Trophoblast cell (in vitro differentiated cells and primary cell): ENCODE measurements at regions not wholly inside any gene's neighbourhood (a gene's known extent, or its start where the extent isn't known, plus 50 kb on each side); places are given as distances from the start of the nearest gene placed in this dataset.

Source experiments
- DNase-seq, 2 donors: peaks; one replicate each; pipeline ENCODE4 v3.0.0-alpha.2; 2016
- H2AFZ ChIP-seq: 2 replicates; pipeline ENCODE4 v1.6.1; 2013; ENCODE audit warnings: low read length, moderate library complexity, mild to moderate bottlenecking; ENCODE audit not compliant: insufficient read depth, poor library complexity
- H2AK5ac ChIP-seq: 2 replicates; pipeline ENCODE4 v1.6.1; 2013; ENCODE audit warnings: mild to moderate bottlenecking, low read length
- H2BK120ac ChIP-seq: 2 replicates; pipeline ENCODE4 v1.6.1; 2013; ENCODE audit warnings: low read length, mild to moderate bottlenecking, moderate library complexity; ENCODE audit not compliant: insufficient read depth, poor library complexity
- H2BK12ac ChIP-seq: 2 replicates; pipeline ENCODE4 v1.6.1; 2013; ENCODE audit warnings: mild to moderate bottlenecking, low read length, moderate library complexity
- H2BK5ac ChIP-seq: 2 replicates; pipeline ENCODE4 v1.6.1; 2013; ENCODE audit warnings: low read length, low read depth, moderate library complexity, mild to moderate bottlenecking; ENCODE audit not compliant: poor library complexity
- H3K14ac ChIP-seq: 2 replicates; pipeline ENCODE4 v1.6.1; 2013; ENCODE audit warnings: mild to moderate bottlenecking, low read length
- H3K18ac ChIP-seq: 2 replicates; pipeline ENCODE4 v1.6.1; 2013; ENCODE audit warnings: mild to moderate bottlenecking, low read length
- H3K23ac ChIP-seq: 2 replicates; pipeline ENCODE4 v1.6.1; 2013; ENCODE audit warnings: low read length
- H3K27ac ChIP-seq: 2 replicates; pipeline ENCODE4 v1.5.1; 2013; ENCODE audit warnings: low read depth, mild to moderate bottlenecking, inconsistent platforms, low read length, moderate library complexity
- H3K27me3 ChIP-seq: 2 replicates; pipeline ENCODE4 v1.6.1; 2013; ENCODE audit warnings: inconsistent platforms, mild to moderate bottlenecking, low read length, moderate library complexity; ENCODE audit not compliant: insufficient read depth
- H3K36me3 ChIP-seq, 2 experiments: 1 replicate in 1 of 2; 2 replicates in 1 of 2; pipeline ENCODE4 v1.6.1; 2013; ENCODE audit warnings: low read length in 2 of 2, mild to moderate bottlenecking in 2 of 2, moderate library complexity in 1 of 2; ENCODE audit not compliant: insufficient read depth in 2 of 2, control insufficient read depth in 1 of 2
- H3K4ac ChIP-seq: 2 replicates; pipeline ENCODE4 v1.6.1; 2013; ENCODE audit warnings: low read depth, mild to moderate bottlenecking, low read length, moderate library complexity
- H3K4me1 ChIP-seq, 2 experiments: 1 replicate in 1 of 2; 2 replicates in 1 of 2; pipeline ENCODE4 v1.6.1; 2013; ENCODE audit warnings: low read length in 2 of 2, mild to moderate bottlenecking in 2 of 2, moderate library complexity in 1 of 2; ENCODE audit not compliant: insufficient read depth in 2 of 2, control insufficient read depth in 1 of 2
- H3K4me2 ChIP-seq: 2 replicates; pipeline ENCODE4 v1.6.1; 2013; ENCODE audit warnings: inconsistent platforms, mild to moderate bottlenecking, low read length, moderate library complexity
- H3K4me3 ChIP-seq: 2 replicates; pipeline ENCODE4 v1.5.1; 2013; ENCODE audit warnings: mild to moderate bottlenecking, low read depth, low read length, inconsistent platforms
- H3K79me1 ChIP-seq: one replicate; pipeline ENCODE4 v1.6.1; 2013; ENCODE audit warnings: low read length
- H3K79me2 ChIP-seq: 2 replicates; pipeline ENCODE4 v1.6.1; 2013; ENCODE audit warnings: low read length, mild to moderate bottlenecking; ENCODE audit not compliant: control insufficient read depth, insufficient read depth, poor library complexity
- H3K9ac ChIP-seq: 2 replicates; pipeline ENCODE4 v1.6.1; 2013; ENCODE audit warnings: mild to moderate bottlenecking, low read length
- H3K9me3 ChIP-seq: 2 replicates; pipeline ENCODE4 v1.6.1; 2013; ENCODE audit warnings: low read depth, mild to moderate bottlenecking, control low read depth, inconsistent platforms, low read length; ENCODE audit not compliant: insufficient read depth
- H4K12ac ChIP-seq: 2 replicates; pipeline ENCODE4 v1.6.1; 2013; ENCODE audit warnings: low read depth, mild to moderate bottlenecking, low read length, moderate library complexity
- H4K8ac ChIP-seq: 2 replicates; pipeline ENCODE4 v1.6.1; 2013; ENCODE audit warnings: low read depth, mild to moderate bottlenecking, low read length, moderate library complexity
- H4K91ac ChIP-seq: one replicate; pipeline ENCODE4 v1.6.1; 2013; ENCODE audit warnings: low read depth, mild to moderate bottlenecking, low read length, moderate library complexity
- WGBS: extraction: QIAGEN DNeasy Blood & Tissue Kit; methylation state at CpG from one replicate; pipeline ENCODE4 v1.1.7; 2013; ENCODE audit warnings: missing lambda C conversion rate; ENCODE audit not compliant: insufficient read length, insufficient coverage; ENCODE audit errors: extremely low coverage; 5-methylcytosine and 5-hydroxymethylcytosine counted together

DNA sequence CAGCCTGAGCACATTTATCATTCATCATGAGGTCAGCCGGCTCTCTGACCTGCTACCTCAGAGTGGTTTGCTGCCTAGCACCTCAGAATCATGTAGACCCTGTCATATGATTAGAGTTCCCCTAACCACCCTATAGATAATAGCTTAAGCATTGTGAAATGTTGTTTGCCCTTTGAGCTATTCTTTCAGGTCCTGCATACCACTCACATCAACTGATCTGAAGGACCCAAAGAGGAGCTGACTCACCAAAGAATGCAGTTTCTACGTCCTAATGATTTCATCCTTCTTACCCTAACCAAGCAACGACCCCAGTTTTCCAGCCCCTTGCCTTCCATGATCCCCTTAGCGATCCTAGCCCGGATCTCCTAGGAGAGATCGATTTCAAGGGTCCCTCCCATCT lies 527.9 kb downstream of the SOX5 start:
- Histone ChIP-seq H3K79me2 (no peaks in the 10 kb centered on the region), H3K4me2 (no peak overlapping the region)

GRCh38 chr12:23423097-23423687 lies 526.3 kb downstream of the SOX5 start:
- H2AFZ ChIP-seq = no peak overlapping the region
- no peaks in the 10 kb centered on the region for H3K79me2 ChIP-seq
- no peak overlapping the region for H4K91ac ChIP-seq
- DNase-seq = no peak
- no peaks in the 10 kb centered on the region for H3K79me1 ChIP-seq
- H3K23ac ChIP-seq = peak overlapping the region; percentile 33
- no peak overlapping the region for H3K4me2 ChIP-seq
- H3K36me3 ChIP-seq = no peaks in the 10 kb centered on the region
- WGBS = no CpG with 5 or more reads among the region's 5 CpGs
- no peak overlapping the region for H3K14ac ChIP-seq
- H3K27ac ChIP-seq = no peak overlapping the region
- no peak overlapping the region for H3K9ac ChIP-seq
- no peaks in the 10 kb centered on the region for H3K9me3 ChIP-seq
- H3K4ac ChIP-seq = no peak overlapping the region
- no peak overlapping the region for H2BK120ac ChIP-seq
- H2BK5ac ChIP-seq = no peak overlapping the region
- no peak overlapping the region for H3K18ac ChIP-seq
- H3K27me3 ChIP-seq = no peaks in the 10 kb centered on the region
- H2AK5ac ChIP-seq = no peak overlapping the region
- H4K8ac ChIP-seq = no peak overlapping the region
- H4K12ac ChIP-seq = no peak overlapping the region
- H2BK12ac ChIP-seq = no peak overlapping the region
- peaks cover 0 to 3% of the 10 kb centered on the region in 2 experiments for H3K4me1 ChIP-seq
- no peak overlapping the region for H3K4me3 ChIP-seq

More for the DNA sequence above, 527.9 kb downstream of the SOX5 start:
- no peak for DNase-seq
- peaks cover 0 to 3% of the 10 kb centered on the region in 2 experiments for H3K4me1 ChIP-seq
- H4K12ac ChIP-seq = no peak overlapping the region
- no peak overlapping the region for H4K91ac ChIP-seq
- H3K9ac ChIP-seq = no peak overlapping the region
- no peak overlapping the region for H2BK5ac ChIP-seq
- H3K18ac ChIP-seq = no peak overlapping the region
- no peak overlapping the region for H2BK12ac ChIP-seq
- no peaks in the 10 kb centered on the region for H3K27me3 ChIP-seq
- no CpG with 5 or more reads among the region's 6 CpGs for WGBS
- no peak overlapping the region for H3K4me3 ChIP-seq
- no peak overlapping the region for H3K23ac ChIP-seq
- H3K79me1 ChIP-seq = no peaks in the 10 kb centered on the region
- no peak overlapping the region for H3K4ac ChIP-seq
- no peaks in the 10 kb centered on the region for H3K9me3 ChIP-seq
- H2BK120ac ChIP-seq = no peak overlapping the region
- H3K14ac ChIP-seq = no peak overlapping the region
- H2AK5ac ChIP-seq = no peak overlapping the region
- H4K8ac ChIP-seq = no peak overlapping the region
- no peak overlapping the region for H2AFZ ChIP-seq
- H3K36me3 ChIP-seq = no peaks in the 10 kb centered on the region
- no peak overlapping the region for H3K27ac ChIP-seq

- no peak overlapping the region for H2AFZ ChIP-seq
- H3K14ac ChIP-seq = no peak overlapping the region
- H3K4ac ChIP-seq = no peak overlapping the region
- no peak overlapping the region for H4K8ac ChIP-seq
- no peaks in the 10 kb centered on the region for H3K79me2 ChIP-seq
- no peaks in the 10 kb centered on the region for H3K27me3 ChIP-seq
- H2BK12ac ChIP-seq = no peak overlapping the region
- no peak overlapping the region for H2BK120ac ChIP-seq
- no peak overlapping the region for H3K4me3 ChIP-seq
- no peaks in the 10 kb centered on the region for H3K79me1 ChIP-seq
- H2BK5ac ChIP-seq = no peak overlapping the region
- no CpG with 5 or more reads among the region's 2 CpGs for WGBS
- no peak overlapping the region for H4K91ac ChIP-seq
- peaks cover 0 to 3% of the 10 kb centered on the region in 2 experiments for H3K4me1 ChIP-seq
- H3K23ac ChIP-seq = no peak overlapping the region
- H3K18ac ChIP-seq = no peak overlapping the region
- no peak overlapping the region for H2AK5ac ChIP-seq
- no peak overlapping the region for H3K9ac ChIP-seq
- no peaks in the 10 kb centered on the region for H3K36me3 ChIP-seq
- H4K12ac ChIP-seq = no peak overlapping the region
- H3K9me3 ChIP-seq = no peaks in the 10 kb centered on the region
- no peak for DNase-seq
- H3K27ac ChIP-seq = no peak overlapping the region
- no peak overlapping the region for H3K4me2 ChIP-seq
Observed at GRCh38 chr12:23423796-23424195, 525.7 kb downstream of the SOX5 start.

DNA sequence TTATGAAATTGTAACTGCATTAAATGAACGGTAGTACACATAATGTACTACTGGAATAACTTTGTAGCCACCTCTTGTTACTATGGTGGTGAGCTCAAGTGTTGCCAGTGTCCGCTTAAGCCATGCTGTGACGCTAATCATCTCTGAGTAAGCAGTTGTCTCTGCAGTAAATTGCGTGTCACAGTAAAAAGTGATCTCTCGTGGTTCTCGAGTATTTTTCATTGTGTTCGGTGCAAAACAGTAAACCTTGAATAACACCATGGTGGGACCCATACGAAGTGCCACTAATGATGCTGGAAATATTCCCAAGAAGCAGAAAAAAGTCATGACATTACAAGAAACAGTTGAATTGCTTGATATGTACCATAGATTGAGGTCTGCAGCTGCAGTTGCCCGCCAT lies 524.8 kb downstream of the SOX5 start:
- no peak overlapping the region for H3K9ac ChIP-seq
- no peak overlapping the region for H4K91ac ChIP-seq
- H3K18ac ChIP-seq = no peak overlapping the region
- no peak overlapping the region for H2BK120ac ChIP-seq
- no peaks in the 10 kb centered on the region for H3K79me2 ChIP-seq
- H3K9me3 ChIP-seq = no peaks in the 10 kb centered on the region
- H4K8ac ChIP-seq = no peak overlapping the region
- H2AFZ ChIP-seq = no peak overlapping the region
- H3K27me3 ChIP-seq = no peaks in the 10 kb centered on the region
- H2AK5ac ChIP-seq = no peak overlapping the region
- DNase-seq = no peak
- WGBS = no CpG with 5 or more reads among the region's 9 CpGs
- H3K79me1 ChIP-seq = no peaks in the 10 kb centered on the region
- no peak overlapping the region for H2BK12ac ChIP-seq
- no peak overlapping the region for H3K27ac ChIP-seq
- no peak overlapping the region for H3K4ac ChIP-seq
- H2BK5ac ChIP-seq = no peak overlapping the region
- H3K4me1 ChIP-seq = peaks cover 0 to 3% of the 10 kb centered on the region in 2 experiments
- no peak overlapping the region for H3K23ac ChIP-seq
- no peaks in the 10 kb centered on the region for H3K36me3 ChIP-seq
- H3K14ac ChIP-seq = no peak overlapping the region
- H3K4me2 ChIP-seq = no peak overlapping the region
- H4K12ac ChIP-seq = no peak overlapping the region
- H3K4me3 ChIP-seq = no peak overlapping the region
